Loucy (cell line): ENCODE measurements at regions not wholly inside any gene's neighbourhood (a gene's known extent, or its start where the extent isn't known, plus 50 kb on each side); places are given as distances from the start of the nearest gene placed in this dataset.

ENCODE experiments used
- H2AFZ ChIP-seq: fragments of 200-600 bp; sonication (generic); 2 replicates; pipeline ENCODE4 v1.6.0; 2016; ENCODE audit warnings: antibody characterized with exemption, mild to moderate bottlenecking, low read length, moderate library complexity
- H3F3A ChIP-seq: fragments of 200-600 bp; 2 replicates; pipeline ENCODE4 v1.6.0; 2016; ENCODE audit warnings: antibody characterized with exemption, low read depth, mild to moderate bottlenecking
- H3K27me3 ChIP-seq: fragments of 200-600 bp; sonication (generic); 2 replicates; pipeline ENCODE4 v1.6.1; 2014; ENCODE audit warnings: low read length, mild to moderate bottlenecking; ENCODE audit not compliant: insufficient read depth, poor library complexity, severe bottlenecking
- H3K36me3 ChIP-seq: fragments of 200-600 bp; sonication (generic); 2 replicates; pipeline ENCODE4 v1.6.1; 2016; ENCODE audit warnings: low read length; ENCODE audit not compliant: insufficient read depth
- H3K4me1 ChIP-seq: fragments of 200-600 bp; sonication (generic); 2 replicates; pipeline ENCODE4 v1.5.1; 2014; ENCODE audit warnings: low read length, mild to moderate bottlenecking; ENCODE audit not compliant: insufficient read depth, poor library complexity, severe bottlenecking
- H3K4me2 ChIP-seq: fragments of 200-600 bp; sonication (generic); 2 replicates; pipeline ENCODE4 v1.6.0; 2014; ENCODE audit warnings: antibody characterized with exemption, low read length, low read depth, mild to moderate bottlenecking; ENCODE audit not compliant: poor library complexity, severe bottlenecking
- H3K4me3 ChIP-seq: fragments of 200-600 bp; sonication (generic); 2 replicates; pipeline ENCODE4 v1.5.1; 2014; ENCODE audit warnings: low read length, mild to moderate bottlenecking, mixed read lengths; ENCODE audit not compliant: poor library complexity, severe bottlenecking
- H3K79me2 ChIP-seq: fragments of 200-600 bp; sonication (generic); 2 replicates; pipeline ENCODE4 v1.6.1; 2014; ENCODE audit warnings: low read length; ENCODE audit not compliant: insufficient read depth
- H3K9ac ChIP-seq: fragments of 200-600 bp; sonication (generic); 2 replicates; pipeline ENCODE4 v1.6.0; 2014; ENCODE audit warnings: mild to moderate bottlenecking, low read depth, low read length, moderate library complexity; ENCODE audit not compliant: poor library complexity, severe bottlenecking
- H3K9me2 ChIP-seq: fragments of 200-600 bp; sonication (generic); replicated peaks from 2 replicates; pipeline ENCODE4 v1.6.1; 2016; ENCODE audit warnings: low read depth, low read length, mixed read lengths
- H3K9me3 ChIP-seq: fragments of 200-600 bp; sonication (generic); 2 replicates; pipeline ENCODE4 v1.6.1; 2014; ENCODE audit warnings: mild to moderate bottlenecking, antibody characterized with exemption, low read length, low read depth; ENCODE audit not compliant: insufficient read depth
- H4K20me1 ChIP-seq: fragments of 200-600 bp; sonication (generic); 2 replicates; pipeline ENCODE4 v1.6.0; 2014; ENCODE audit warnings: antibody characterized with exemption, low read length, mild to moderate bottlenecking; ENCODE audit not compliant: insufficient read depth, poor library complexity, severe bottlenecking
- EZH2phosphoT487 ChIP-seq: fragments of 200-600 bp; IDR thresholded peaks from 2 replicates; pipeline ENCODE4 v1.6.1; 2018; ENCODE audit warnings: antibody characterized with exemption, mild to moderate bottlenecking, moderate library complexity, borderline replicate concordance
- TF ChIP-seq, protein P1 (sequence below): fragments of 200-600 bp; sonication (generic); conservative IDR thresholded peaks from 2 replicates; pipeline ENCODE4 v1.5.1; 2014; ENCODE audit warnings: mild to moderate bottlenecking, antibody characterized with exemption, low read length

DNA sequence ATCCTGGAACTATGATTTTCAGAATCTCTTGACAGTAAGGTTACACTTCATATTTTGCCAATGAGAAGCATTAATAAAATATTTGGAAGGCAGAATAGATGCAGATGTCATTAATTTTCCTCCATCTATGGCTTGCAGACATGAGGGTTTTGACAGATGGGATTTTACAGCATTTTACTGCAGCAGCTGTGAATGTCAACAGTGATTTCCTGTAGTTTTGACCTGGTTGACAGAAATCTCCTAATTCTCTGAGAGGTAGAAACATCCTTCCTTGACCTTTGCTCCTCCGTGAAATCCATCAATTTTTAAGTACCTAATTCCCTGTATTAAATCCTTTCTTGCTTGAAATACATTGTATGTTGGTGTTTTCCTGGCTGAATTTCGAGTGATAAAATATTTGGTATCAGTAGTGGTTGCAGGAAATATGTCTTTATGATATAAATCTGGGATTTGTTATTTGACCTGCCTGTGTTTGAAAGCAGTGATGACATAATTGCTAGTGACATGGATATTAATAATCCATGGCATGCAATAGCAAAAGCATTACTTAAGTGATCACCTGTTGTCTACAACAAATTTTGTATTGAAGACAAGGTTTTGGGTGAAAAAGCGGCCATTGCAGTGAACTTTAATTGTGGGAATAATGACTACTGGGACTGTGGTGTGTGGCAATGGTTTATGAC lies 73.9 kb downstream of the HLX start:
- Histone ChIP-seq H2AFZ (no peak overlapping the region), H3K4me2 (no peak overlapping the region), H3K4me1 (no peaks in the 10 kb centered on the region), H3K9ac (no peak overlapping the region), H4K20me1 (no peaks in the 10 kb centered on the region), H3F3A (no peaks in the 10 kb centered on the region), H3K4me3 (no peak overlapping the region), H3K9me2 (no peaks in the 10 kb centered on the region), H3K79me2 (no peaks in the 10 kb centered on the region), H3K36me3 (no peaks in the 10 kb centered on the region), H3K27me3 (no peaks in the 10 kb centered on the region), H3K9me3 (peaks cover 8% of the 10 kb centered on the region; the same call in 1 of the 2 replicates)
- TF ChIP-seq, protein P1, sequence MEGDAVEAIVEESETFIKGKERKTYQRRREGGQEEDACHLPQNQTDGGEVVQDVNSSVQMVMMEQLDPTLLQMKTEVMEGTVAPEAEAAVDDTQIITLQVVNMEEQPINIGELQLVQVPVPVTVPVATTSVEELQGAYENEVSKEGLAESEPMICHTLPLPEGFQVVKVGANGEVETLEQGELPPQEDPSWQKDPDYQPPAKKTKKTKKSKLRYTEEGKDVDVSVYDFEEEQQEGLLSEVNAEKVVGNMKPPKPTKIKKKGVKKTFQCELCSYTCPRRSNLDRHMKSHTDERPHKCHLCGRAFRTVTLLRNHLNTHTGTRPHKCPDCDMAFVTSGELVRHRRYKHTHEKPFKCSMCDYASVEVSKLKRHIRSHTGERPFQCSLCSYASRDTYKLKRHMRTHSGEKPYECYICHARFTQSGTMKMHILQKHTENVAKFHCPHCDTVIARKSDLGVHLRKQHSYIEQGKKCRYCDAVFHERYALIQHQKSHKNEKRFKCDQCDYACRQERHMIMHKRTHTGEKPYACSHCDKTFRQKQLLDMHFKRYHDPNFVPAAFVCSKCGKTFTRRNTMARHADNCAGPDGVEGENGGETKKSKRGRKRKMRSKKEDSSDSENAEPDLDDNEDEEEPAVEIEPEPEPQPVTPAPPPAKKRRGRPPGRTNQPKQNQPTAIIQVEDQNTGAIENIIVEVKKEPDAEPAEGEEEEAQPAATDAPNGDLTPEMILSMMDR, result no peak
- no peak for TF ChIP-seq EZH2phosphoT487

DNA sequence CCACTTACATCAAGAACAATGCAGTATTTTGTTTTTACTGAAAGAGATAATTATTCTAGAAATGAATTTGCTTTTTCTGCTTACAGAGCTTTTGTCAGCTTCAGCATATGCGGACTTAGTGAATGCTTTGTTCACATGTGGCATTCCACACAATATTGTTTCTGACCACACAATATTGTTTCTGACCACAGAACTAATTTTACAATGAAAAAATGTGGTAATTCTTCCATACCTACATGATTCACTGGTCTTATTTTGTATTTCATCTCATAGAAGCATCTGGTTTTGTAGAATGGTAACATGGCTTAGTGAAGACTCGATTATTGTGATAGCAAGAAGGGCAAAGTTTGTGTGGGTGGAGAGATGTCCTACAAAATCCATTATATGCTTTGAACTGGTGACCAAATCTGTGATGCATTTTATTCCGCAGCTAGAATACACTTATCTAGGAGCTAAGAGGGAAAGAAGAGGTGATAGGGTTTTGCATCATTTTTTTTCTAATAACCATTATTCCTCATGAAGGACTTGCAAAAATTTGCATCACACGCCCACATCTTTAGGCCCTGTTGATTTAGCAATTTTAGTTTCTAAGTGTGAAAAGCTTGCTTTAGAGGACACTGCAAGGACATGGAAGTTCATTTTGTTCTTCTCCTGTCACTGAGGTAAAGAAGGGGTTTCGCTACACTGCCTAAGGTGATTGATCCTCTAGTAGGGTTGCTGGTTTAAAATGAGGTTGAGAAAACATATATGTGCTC lies 75.3 kb downstream of the HLX start:
- Histone ChIP-seq H4K20me1 (no peaks in the 10 kb centered on the region), H3K79me2 (no peaks in the 10 kb centered on the region), H3K4me1 (no peaks in the 10 kb centered on the region), H3F3A (no peaks in the 10 kb centered on the region), H3K9ac (no peak overlapping the region), H3K9me3 (peaks cover 8% of the 10 kb centered on the region; the same call in 1 of the 2 replicates), H2AFZ (no peak overlapping the region), H3K27me3 (no peaks in the 10 kb centered on the region), H3K36me3 (no peaks in the 10 kb centered on the region), H3K4me2 (no peak overlapping the region), H3K9me2 (no peaks in the 10 kb centered on the region), H3K4me3 (no peak overlapping the region)
- TF ChIP-seq, protein P1, result no peak
- TF ChIP-seq EZH2phosphoT487, result no peak

DNA sequence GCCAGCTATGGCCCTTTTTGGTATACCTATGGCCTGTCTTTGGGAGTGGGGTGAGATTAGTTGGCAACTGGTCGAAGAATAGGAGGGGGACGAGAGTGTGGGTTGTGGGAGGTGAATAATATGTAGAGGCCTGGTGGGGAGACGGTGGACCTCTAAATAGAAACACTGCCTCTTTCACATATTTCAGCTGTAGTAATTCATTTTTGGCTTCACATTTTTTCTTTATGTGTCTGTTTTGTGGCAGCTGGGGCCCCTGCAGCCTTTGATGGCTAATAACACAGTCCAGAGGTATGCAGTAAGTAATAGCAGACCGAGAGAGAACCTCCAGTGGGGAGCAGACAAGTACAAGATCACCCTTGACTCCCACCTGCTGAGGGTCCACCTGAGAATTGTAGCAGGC lies 75.9 kb downstream of the HLX start:
- no peaks in the 10 kb centered on the region for H3F3A ChIP-seq
- no peak overlapping the region for H3K9ac ChIP-seq
- H3K9me2 ChIP-seq, result no peaks in the 10 kb centered on the region
- no peaks in the 10 kb centered on the region for H3K36me3 ChIP-seq
- H3K4me2 ChIP-seq, result no peak overlapping the region
- H3K9me3 ChIP-seq, result peaks cover 7% of the 10 kb centered on the region; the same call in 1 of the 2 replicates
- H3K27me3 ChIP-seq, result no peaks in the 10 kb centered on the region
- H3K4me1 ChIP-seq, result no peaks in the 10 kb centered on the region
- no peaks in the 10 kb centered on the region for H4K20me1 ChIP-seq
- no peak overlapping the region for H3K4me3 ChIP-seq
- no peak overlapping the region for H2AFZ ChIP-seq
- H3K79me2 ChIP-seq, result no peaks in the 10 kb centered on the region
- TF ChIP-seq, protein P1, result no peak
- TF ChIP-seq EZH2phosphoT487, result no peak
